ENCODE measurements at regions not wholly inside any gene's neighbourhood (a gene's known extent, or its start where the extent isn't known, plus 50 kb on each side); places are given as distances from the start of the nearest gene placed in this dataset.

DNA sequence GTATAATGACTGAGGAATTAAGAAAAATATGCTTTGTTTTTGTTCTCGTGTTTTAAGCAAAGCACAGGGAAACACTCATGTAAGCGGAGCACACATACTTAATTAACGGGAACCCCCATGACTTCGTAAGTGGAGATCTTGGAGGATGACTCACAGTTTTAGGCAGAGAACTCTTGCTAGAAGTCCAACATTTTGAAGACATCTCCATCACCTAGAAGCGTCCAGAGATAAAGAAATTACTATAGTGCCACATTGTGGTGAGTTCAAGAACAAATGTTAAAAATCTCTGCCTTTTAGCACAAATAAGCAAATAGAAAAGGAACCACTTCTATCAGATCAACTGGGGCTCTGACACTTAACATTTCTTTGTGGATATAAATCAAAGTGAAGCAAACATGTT, 194.1 kb upstream of the ARHGEF26 start:
- no peaks in the 10 kb centered on the region for H3K4me1 ChIP-seq (ENCODE audit: control insufficient read depth, extremely low read depth, insufficient read depth, low read length)
- no peaks in the 10 kb centered on the region for H3K9me1 ChIP-seq (replicated peaks; ENCODE audit: control insufficient read depth, extremely low read depth, insufficient read depth, low read length)
- no peak overlapping the region for H3K4me2 ChIP-seq (ENCODE audit: insufficient read depth, low read length)
- H3K4me3 ChIP-seq (replicated peaks in 1 of 3; ENCODE audit: insufficient read depth in 1 of 3, low read depth in 1 of 3, low read length in 3 of 3): no peak overlapping the region
- BruUV-seq (replicated peaks): no TSS peak
- TF ChIP-seq JUN (IDR thresholded peaks at IDR 0.05; ENCODE audit: borderline replicate concordance, insufficient read depth, insufficient read length, low read depth): no peak
- TF ChIP-seq POLR2A (IDR thresholded peaks at IDR 0.05; ENCODE audit: low read depth, low read length): no peak
- TF ChIP-seq POLR2AphosphoS5 (IDR thresholded peaks at IDR 0.05; ENCODE audit: insufficient read depth, low read depth, low read length): no peak
- TF ChIP-seq GATA2 (IDR thresholded peaks at IDR 0.05; ENCODE audit: insufficient read depth, insufficient read length, low read depth, low read length): no peak
- TF ChIP-seq, protein P1, sequence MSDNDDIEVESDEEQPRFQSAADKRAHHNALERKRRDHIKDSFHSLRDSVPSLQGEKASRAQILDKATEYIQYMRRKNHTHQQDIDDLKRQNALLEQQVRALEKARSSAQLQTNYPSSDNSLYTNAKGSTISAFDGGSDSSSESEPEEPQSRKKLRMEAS (IDR thresholded peaks at IDR 0.05; ENCODE audit: insufficient read depth, insufficient read length): no peak
- no peak for TF ChIP-seq MYC (IDR thresholded peaks at IDR 0.05; ENCODE audit: low read depth, low read length)
- TF ChIP-seq, protein P2, sequence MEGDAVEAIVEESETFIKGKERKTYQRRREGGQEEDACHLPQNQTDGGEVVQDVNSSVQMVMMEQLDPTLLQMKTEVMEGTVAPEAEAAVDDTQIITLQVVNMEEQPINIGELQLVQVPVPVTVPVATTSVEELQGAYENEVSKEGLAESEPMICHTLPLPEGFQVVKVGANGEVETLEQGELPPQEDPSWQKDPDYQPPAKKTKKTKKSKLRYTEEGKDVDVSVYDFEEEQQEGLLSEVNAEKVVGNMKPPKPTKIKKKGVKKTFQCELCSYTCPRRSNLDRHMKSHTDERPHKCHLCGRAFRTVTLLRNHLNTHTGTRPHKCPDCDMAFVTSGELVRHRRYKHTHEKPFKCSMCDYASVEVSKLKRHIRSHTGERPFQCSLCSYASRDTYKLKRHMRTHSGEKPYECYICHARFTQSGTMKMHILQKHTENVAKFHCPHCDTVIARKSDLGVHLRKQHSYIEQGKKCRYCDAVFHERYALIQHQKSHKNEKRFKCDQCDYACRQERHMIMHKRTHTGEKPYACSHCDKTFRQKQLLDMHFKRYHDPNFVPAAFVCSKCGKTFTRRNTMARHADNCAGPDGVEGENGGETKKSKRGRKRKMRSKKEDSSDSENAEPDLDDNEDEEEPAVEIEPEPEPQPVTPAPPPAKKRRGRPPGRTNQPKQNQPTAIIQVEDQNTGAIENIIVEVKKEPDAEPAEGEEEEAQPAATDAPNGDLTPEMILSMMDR (IDR thresholded peaks at IDR 0.05; ENCODE audit: extremely low read depth in 1 of 2, insufficient read depth in 1 of 2, low read depth in 1 of 2, low read length in 2 of 2): no peak
- no peak for TF ChIP-seq EZH2 (IDR thresholded peaks at IDR 0.05; ENCODE audit: borderline replicate concordance, low read depth, low read length, severe bottlenecking)
- no peak for TF ChIP-seq FOS (IDR thresholded peaks at IDR 0.05; ENCODE audit: borderline replicate concordance, insufficient read depth, low read length)
- intact Hi-C loops (cut with micrococcal nuclease) (loop anchor here (1.0 to 5.0 kb wide), 4 partner anchors 140 to 901 kb away; no protein-coding TSS in a partner anchor), dilution Hi-C loops (cut with MboI; ENCODE audit: extremely low pct_ligation_motif_present, low sequenced_read_pairs) (no loop called here)
- DNase-seq (ENCODE audit: low read depth, low spot score) (peak; percentile 50), FAIRE-seq (peak; percentile 68)
- H3K79me2 ChIP-seq (ENCODE audit: control insufficient read depth, insufficient read depth, low read length): no peaks in the 10 kb centered on the region
- H3K27me3 ChIP-seq (ENCODE audit: control insufficient read depth in 2 of 2, insufficient read depth in 2 of 2, low read length in 2 of 2): no peaks in the 10 kb centered on the region
- no peaks in the 10 kb centered on the region for H4K20me1 ChIP-seq (replicated peaks; ENCODE audit: control insufficient read depth, extremely low read depth, insufficient read depth, low read length)
- H3K9me3 ChIP-seq (replicated peaks; ENCODE audit: control insufficient read depth, insufficient read depth, low read length): no peaks in the 10 kb centered on the region
- H3K36me3 ChIP-seq (ENCODE audit: control insufficient read depth in 2 of 2, extremely low read depth in 1 of 2, insufficient read depth in 2 of 2, low read length in 2 of 2): no peaks in the 10 kb centered on the region
- CTCF ChIA-PET: interaction anchor here (1.4 to 1.6 kb wide), 3 partner anchors 10 to 763 kb away, joined by 4 to 6 read pairs (median 5); no protein-coding TSS in a partner anchor
- H2AFZ ChIP-seq (ENCODE audit: low read depth, low read length): no peak overlapping the region
- POLR2A ChIA-PET: no interaction called here
- H3K9ac ChIP-seq (replicated peaks; ENCODE audit: extremely low read depth, insufficient read depth, low read length): no peak overlapping the region
- no peak overlapping the region for H3K27ac ChIP-seq (ENCODE audit: insufficient read depth, low read depth, low read length)
